ENCODE measurements at regions not wholly inside any gene's neighbourhood (a gene's known extent, or its start where the extent isn't known, plus 50 kb on each side); places are given as distances from the start of the nearest gene placed in this dataset.

GRCh38 chr9:90734631-90735030 is 67.0 kb upstream of the SYK start (continued):
- TF ChIP-seq TCF7L2 (IDR thresholded peaks at IDR 0.05; ENCODE audit: borderline replicate concordance, extremely low read depth, insufficient read depth, insufficient read length) (no peak), FOSL1 (IDR thresholded peaks at IDR 0.05; ENCODE audit: low read depth) (no peak), CTCF (IDR thresholded peaks at IDR 0.05 in 2 of 3, conservative IDR thresholded peaks at IDR 0.05 in 1 of 3; ENCODE audit: borderline replicate concordance in 1 of 3, insufficient read depth in 1 of 3, low read depth in 2 of 3, low read length in 2 of 3) (no peak), ZNF274 (IDR thresholded peaks at IDR 0.05; ENCODE audit: low read depth, low read length) (no peak), EGR1 (IDR thresholded peaks at IDR 0.05; ENCODE audit: low read depth) (no peak), SIN3A (IDR thresholded peaks at IDR 0.05; ENCODE audit: low read depth) (no peak), MAX (IDR thresholded peaks at IDR 0.05) (no peak), POLR2A (IDR thresholded peaks at IDR 0.05; ENCODE audit: borderline replicate concordance, extremely low read depth, insufficient read depth, insufficient read length) (no peak)

GRCh38 chr9:90729351-90729750 is 72.3 kb upstream of the SYK start:
- BruUV-seq (replicated peaks): no TSS peak
- RAD21 ChIA-PET (ENCODE audit: low non-redundant PET in 1 of 2, low total read pairs in 2 of 2, uncharacterized antibody in 2 of 2, unreplicated experiment in 2 of 2): no interaction called here
- Histone ChIP-seq H3K4me1 (ENCODE audit: control insufficient read depth in 1 of 2, insufficient read depth in 2 of 2, low read length in 2 of 2) (no peaks in the 10 kb centered on the region), H3K9me2 (ENCODE audit: insufficient read depth) (no peaks in the 10 kb centered on the region), H3K36me3 (ENCODE audit: control insufficient read depth in 1 of 2, insufficient read depth in 2 of 2, low read length in 2 of 2) (no peaks in the 10 kb centered on the region), H3K9ac (ENCODE audit: low read length) (no peak overlapping the region), H3K9me3 (ENCODE audit: control insufficient read depth in 1 of 2, insufficient read depth in 1 of 2, low read depth in 1 of 2, low read length in 2 of 2) (no peaks in the 10 kb centered on the region), H3K27me3 (ENCODE audit: insufficient read depth, low read length) (peaks cover 26% of the 10 kb centered on the region), H3K4me3 (replicated peaks in 1 of 2; ENCODE audit: low read depth in 1 of 2, low read length in 2 of 2) (no peak overlapping the region), H3K4me2 (ENCODE audit: low read length) (no peak overlapping the region), H4K20me1 (ENCODE audit: insufficient read depth) (no peaks in the 10 kb centered on the region), H2AFZ (ENCODE audit: low read depth, low read length, poor library complexity, severe bottlenecking) (no peak overlapping the region), H3K79me2 (ENCODE audit: insufficient read depth, low read length) (no peaks in the 10 kb centered on the region), H3K27ac (ENCODE audit: low read depth, low read length) (no peak overlapping the region)
- ATAC-seq: no peak
- intact Hi-C loops (cut with micrococcal nuclease): no loop called here
- no peak for TF ChIP-seq CBX3 (IDR thresholded peaks at IDR 0.05; ENCODE audit: low read depth)
- TF ChIP-seq EGR1 (IDR thresholded peaks at IDR 0.05; ENCODE audit: low read depth): no peak
- TF ChIP-seq FOSL1 (IDR thresholded peaks at IDR 0.05; ENCODE audit: low read depth): no peak
- no peak for TF ChIP-seq MAX (IDR thresholded peaks at IDR 0.05)
- TF ChIP-seq SIN3A (IDR thresholded peaks at IDR 0.05; ENCODE audit: low read depth): no peak
- no peak for TF ChIP-seq CTCF (IDR thresholded peaks at IDR 0.05 in 2 of 3, conservative IDR thresholded peaks at IDR 0.05 in 1 of 3; ENCODE audit: borderline replicate concordance in 1 of 3, insufficient read depth in 1 of 3, low read depth in 2 of 3, low read length in 2 of 3)
- no peak for TF ChIP-seq SRF (IDR thresholded peaks at IDR 0.05; ENCODE audit: low read depth)
- CTCF ChIA-PET: no interaction called here
- DNase-seq (ENCODE audit: low read depth, low spot score): no peak
- POLR2A ChIA-PET: no interaction called here

All from HCT116 (cell line).